ENCODE measurements at regions not wholly inside any gene's neighbourhood (a gene's known extent, or its start where the extent isn't known, plus 50 kb on each side); places are given as distances from the start of the nearest gene placed in this dataset.

DNA sequence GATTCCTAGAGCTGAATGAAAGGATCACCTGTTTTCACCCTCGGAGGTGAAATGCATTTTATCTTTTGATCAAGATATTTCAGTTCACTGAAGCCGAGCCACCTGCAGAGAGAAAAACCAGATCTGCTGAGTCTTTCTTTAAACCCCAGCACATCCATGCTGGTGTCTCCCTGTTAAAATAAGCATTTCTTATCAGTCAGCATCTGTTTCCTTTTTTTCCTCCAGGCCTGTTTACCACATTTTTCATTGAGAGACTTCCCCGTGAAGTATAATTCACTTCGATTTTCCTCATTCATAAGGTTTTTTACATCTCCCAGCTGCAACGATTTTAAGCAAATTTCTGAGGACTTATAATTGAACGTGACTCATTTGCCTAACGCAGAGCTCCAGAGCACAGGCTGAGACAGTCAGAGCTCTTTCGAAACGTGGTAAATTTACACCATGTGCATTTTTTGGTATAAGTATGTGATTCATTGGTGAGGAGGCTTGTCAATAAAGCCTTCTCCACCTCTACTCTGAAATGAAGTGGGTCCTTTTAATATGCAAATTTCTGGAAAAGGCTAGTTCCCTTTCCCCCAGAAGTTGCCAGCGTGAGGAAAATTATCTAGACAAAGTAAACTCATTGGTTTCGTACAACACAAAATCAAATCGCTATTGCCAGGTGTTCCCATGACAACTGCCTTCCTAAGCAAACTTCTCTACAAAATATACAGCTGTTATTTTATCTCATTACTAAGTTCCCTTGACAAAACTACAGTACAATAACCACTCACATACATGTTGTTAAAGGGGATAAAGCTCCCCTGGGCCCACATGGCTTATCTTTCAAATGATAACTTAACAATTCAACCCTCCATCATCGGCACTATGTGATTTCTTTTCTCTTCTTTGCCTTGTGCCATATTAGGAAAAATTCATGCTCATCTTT lies 374.8 kb upstream of the AKR1E2 start:
- no peak overlapping the region for H3K4me3 ChIP-seq
- peak overlapping the region; percentile 14 for H3K27ac ChIP-seq (replicated peaks)
- intact Hi-C loops (cut with micrococcal nuclease): no loop called here

DNA sequence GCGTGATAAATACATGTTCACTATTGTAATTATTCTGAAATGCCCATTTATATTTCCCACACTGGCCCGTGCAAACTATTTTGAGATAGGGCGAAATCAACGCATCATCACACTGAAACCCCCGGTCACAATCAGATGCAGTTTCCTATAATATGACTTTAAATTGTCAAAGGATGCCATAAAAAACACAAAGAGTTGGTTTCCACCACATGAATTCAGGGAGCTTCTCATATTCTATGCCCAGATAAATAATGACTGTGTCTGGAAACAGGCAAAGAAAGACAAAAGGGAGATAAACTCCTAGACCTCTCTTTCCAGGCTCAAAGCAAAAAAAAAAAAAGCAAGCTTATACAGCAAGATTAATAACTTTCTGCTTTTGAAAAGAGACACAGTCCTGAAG lies 375.8 kb upstream of the AKR1E2 start:
- intact Hi-C loops (cut with micrococcal nuclease): no loop called here
- no peaks in the 10 kb centered on the region for H3K36me3 ChIP-seq
- H3K27me3 ChIP-seq (ENCODE audit: low read depth): no peaks in the 10 kb centered on the region
- no peak for DNase-seq
- H3K4me1 ChIP-seq: peaks cover 10% of the 10 kb centered on the region
- no peak overlapping the region for H3K27ac ChIP-seq (replicated peaks)
- H3K4me3 ChIP-seq: no peak overlapping the region
- no peaks in the 10 kb centered on the region for H3K9me3 ChIP-seq (replicated peaks)
- TF ChIP-seq, protein P1, sequence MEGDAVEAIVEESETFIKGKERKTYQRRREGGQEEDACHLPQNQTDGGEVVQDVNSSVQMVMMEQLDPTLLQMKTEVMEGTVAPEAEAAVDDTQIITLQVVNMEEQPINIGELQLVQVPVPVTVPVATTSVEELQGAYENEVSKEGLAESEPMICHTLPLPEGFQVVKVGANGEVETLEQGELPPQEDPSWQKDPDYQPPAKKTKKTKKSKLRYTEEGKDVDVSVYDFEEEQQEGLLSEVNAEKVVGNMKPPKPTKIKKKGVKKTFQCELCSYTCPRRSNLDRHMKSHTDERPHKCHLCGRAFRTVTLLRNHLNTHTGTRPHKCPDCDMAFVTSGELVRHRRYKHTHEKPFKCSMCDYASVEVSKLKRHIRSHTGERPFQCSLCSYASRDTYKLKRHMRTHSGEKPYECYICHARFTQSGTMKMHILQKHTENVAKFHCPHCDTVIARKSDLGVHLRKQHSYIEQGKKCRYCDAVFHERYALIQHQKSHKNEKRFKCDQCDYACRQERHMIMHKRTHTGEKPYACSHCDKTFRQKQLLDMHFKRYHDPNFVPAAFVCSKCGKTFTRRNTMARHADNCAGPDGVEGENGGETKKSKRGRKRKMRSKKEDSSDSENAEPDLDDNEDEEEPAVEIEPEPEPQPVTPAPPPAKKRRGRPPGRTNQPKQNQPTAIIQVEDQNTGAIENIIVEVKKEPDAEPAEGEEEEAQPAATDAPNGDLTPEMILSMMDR (IDR thresholded peaks at IDR 0.05; ENCODE audit: borderline replicate concordance): no peak

More for the DNA sequence above, 374.8 kb upstream of the AKR1E2 start:
- H3K4me1 ChIP-seq: peaks cover 10% of the 10 kb centered on the region
- H3K27me3 ChIP-seq (ENCODE audit: low read depth): no peaks in the 10 kb centered on the region
- TF ChIP-seq, protein P1 (IDR thresholded peaks at IDR 0.05; ENCODE audit: borderline replicate concordance): no peak
- no peaks in the 10 kb centered on the region for H3K36me3 ChIP-seq
- H3K9me3 ChIP-seq (replicated peaks): no peaks in the 10 kb centered on the region
- DNase-seq: no peak

DNA sequence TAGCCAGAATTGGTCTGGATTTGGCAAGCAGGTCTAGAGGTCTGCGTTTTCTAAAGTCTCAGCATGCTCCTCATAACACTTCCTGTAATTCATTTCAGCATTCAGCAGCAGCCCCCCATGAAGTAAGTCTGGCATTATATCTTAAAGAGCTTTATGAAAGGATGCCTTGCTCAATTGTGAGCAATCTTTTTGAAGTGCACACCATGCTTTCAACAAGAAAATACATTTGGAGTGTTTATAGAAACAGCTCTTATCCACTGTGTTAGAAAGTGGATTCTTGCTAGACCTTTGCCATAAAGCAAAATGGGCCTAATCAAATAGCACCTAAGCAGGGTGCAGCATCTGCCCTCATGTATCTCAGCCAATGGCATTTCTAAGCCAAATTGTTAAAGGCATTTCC lies 378.0 kb upstream of the AKR1E2 start:
- Histone ChIP-seq H3K36me3 (no peaks in the 10 kb centered on the region), H3K4me1 (peaks cover 10% of the 10 kb centered on the region), H3K27me3 (ENCODE audit: low read depth) (no peaks in the 10 kb centered on the region), H3K4me3 (no peak overlapping the region), H3K27ac (replicated peaks) (no peak overlapping the region), H3K9me3 (replicated peaks) (peaks cover 19% of the 10 kb centered on the region)
- intact Hi-C loops (cut with micrococcal nuclease): no loop called here
- DNase-seq: no peak
- TF ChIP-seq, protein P1 (IDR thresholded peaks at IDR 0.05; ENCODE audit: borderline replicate concordance): no peak

DNA sequence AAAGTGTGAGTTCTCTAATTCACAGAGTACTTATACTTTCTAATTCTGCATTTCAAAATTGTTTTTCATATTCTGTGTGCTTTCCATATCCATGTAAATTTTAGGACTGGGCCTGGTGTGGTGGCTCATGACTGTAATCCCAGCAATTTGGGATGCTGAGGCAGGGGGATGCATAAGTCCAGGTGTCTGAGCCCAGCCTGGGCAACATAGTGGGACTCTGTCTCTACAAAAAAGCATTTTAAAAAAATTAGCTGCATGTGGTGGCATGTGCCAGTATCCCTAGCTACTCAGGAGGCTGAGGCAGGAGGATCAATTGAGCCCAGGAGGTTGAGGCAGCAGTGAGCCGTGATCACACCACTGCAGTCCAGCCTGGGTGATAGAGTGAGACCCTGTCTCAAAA lies 382.6 kb upstream of the AKR1E2 start:
- DNase-seq: no peak
- TF ChIP-seq, protein P1 (IDR thresholded peaks at IDR 0.05; ENCODE audit: borderline replicate concordance): no peak
- no peaks in the 10 kb centered on the region for H3K4me1 ChIP-seq
- H3K9me3 ChIP-seq (replicated peaks): peaks cover 31% of the 10 kb centered on the region
- intact Hi-C loops (cut with micrococcal nuclease): no loop called here
- H3K27me3 ChIP-seq (ENCODE audit: low read depth): no peaks in the 10 kb centered on the region
- no peak overlapping the region for H3K4me3 ChIP-seq
- H3K27ac ChIP-seq (replicated peaks): no peak overlapping the region
- no peaks in the 10 kb centered on the region for H3K36me3 ChIP-seq

DNA sequence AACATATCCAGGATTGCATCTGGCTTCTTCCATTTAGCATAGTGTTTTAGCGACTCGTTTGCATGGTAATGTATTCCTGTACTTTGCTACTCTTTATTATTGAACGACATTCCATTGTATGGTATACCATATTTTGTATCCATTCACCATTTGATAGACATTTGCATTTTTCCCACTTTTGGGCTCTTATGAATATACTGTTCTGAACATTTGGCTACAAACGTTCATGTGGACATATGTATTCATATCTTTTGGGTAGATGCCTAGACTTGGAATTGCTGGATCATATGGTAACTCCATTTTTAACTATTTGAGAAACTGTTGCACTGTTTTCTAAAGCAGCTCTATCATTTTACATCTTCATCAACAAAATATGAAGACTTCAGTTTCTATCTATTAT lies 383.7 kb upstream of the AKR1E2 start:
- intact Hi-C loops (cut with micrococcal nuclease): no loop called here
- no peaks in the 10 kb centered on the region for H3K4me1 ChIP-seq
- H3K27me3 ChIP-seq (ENCODE audit: low read depth): no peaks in the 10 kb centered on the region
- H3K4me3 ChIP-seq: no peak overlapping the region
- no peak for DNase-seq
- H3K36me3 ChIP-seq: no peaks in the 10 kb centered on the region
- H3K9me3 ChIP-seq (replicated peaks): peaks cover 31% of the 10 kb centered on the region
- no peak overlapping the region for H3K27ac ChIP-seq (replicated peaks)
- TF ChIP-seq, protein P1 (IDR thresholded peaks at IDR 0.05; ENCODE audit: borderline replicate concordance): no peak

Measured in left ventricle myocardium inferior (tissue), 1 donor.